Gastrocnemius medialis (tissue), 4 donors: ENCODE measurements at regions not wholly inside any gene's neighbourhood (a gene's known extent, or its start where the extent isn't known, plus 50 kb on each side); places are given as distances from the start of the nearest gene placed in this dataset.

Source experiments
- POLR2A ChIP-seq, 2 donors: fragments of 450-650 bp; IDR thresholded peaks; one replicate each; pipeline ENCODE4 v1.6.1; 2017; ENCODE audit warnings: antibody characterized with exemption in 2 of 2, mild to moderate bottlenecking in 2 of 2, moderate library complexity in 2 of 2
- TF ChIP-seq, protein P1 (sequence below), 5 experiments: fragments of 450-650 bp in 3 of 5; fragments of 200-600 bp in 2 of 5; sonication (generic) in 2 of 5; IDR thresholded peaks in 4 of 5; conservative IDR thresholded peaks in 1 of 5; 1 replicate in 4 of 5; 2 replicates in 1 of 5; pipeline ENCODE4 v1.5.1; 2016 to 2019; ENCODE audit warnings: antibody characterized with exemption in 5 of 5, mild to moderate bottlenecking in 3 of 5, moderate library complexity in 3 of 5

DNA sequence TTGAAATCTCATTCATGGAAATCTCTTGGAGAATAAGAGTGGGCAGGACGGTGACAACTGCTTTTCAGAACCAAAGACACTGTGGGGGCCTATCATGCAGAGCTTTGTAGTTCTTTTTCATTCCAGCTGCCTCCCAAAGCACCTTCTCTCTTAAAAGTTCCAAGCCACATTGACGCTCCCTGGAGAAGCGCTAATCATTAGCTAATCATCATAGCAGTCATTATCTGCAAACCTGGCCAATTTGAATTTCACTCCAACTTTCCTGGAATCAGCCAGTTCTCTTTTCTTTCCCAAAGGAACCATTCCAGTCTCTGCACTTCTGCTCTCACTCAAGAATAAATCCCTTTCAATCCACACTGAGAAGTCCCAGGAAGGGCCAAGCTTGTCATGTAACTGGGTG lies 1144.1 kb upstream of the IGFBP7 start:
- TF ChIP-seq, protein P1, sequence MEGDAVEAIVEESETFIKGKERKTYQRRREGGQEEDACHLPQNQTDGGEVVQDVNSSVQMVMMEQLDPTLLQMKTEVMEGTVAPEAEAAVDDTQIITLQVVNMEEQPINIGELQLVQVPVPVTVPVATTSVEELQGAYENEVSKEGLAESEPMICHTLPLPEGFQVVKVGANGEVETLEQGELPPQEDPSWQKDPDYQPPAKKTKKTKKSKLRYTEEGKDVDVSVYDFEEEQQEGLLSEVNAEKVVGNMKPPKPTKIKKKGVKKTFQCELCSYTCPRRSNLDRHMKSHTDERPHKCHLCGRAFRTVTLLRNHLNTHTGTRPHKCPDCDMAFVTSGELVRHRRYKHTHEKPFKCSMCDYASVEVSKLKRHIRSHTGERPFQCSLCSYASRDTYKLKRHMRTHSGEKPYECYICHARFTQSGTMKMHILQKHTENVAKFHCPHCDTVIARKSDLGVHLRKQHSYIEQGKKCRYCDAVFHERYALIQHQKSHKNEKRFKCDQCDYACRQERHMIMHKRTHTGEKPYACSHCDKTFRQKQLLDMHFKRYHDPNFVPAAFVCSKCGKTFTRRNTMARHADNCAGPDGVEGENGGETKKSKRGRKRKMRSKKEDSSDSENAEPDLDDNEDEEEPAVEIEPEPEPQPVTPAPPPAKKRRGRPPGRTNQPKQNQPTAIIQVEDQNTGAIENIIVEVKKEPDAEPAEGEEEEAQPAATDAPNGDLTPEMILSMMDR (IDR thresholded peaks at IDR 0.05 in 4 of 5, conservative IDR thresholded peaks at IDR 0.05 in 1 of 5), result no peak
- no peak for TF ChIP-seq POLR2A (IDR thresholded peaks at IDR 0.05)
